ENCODE measurements at regions not wholly inside any gene's neighbourhood (a gene's known extent, or its start where the extent isn't known, plus 50 kb on each side); places are given as distances from the start of the nearest gene placed in this dataset.

DNA sequence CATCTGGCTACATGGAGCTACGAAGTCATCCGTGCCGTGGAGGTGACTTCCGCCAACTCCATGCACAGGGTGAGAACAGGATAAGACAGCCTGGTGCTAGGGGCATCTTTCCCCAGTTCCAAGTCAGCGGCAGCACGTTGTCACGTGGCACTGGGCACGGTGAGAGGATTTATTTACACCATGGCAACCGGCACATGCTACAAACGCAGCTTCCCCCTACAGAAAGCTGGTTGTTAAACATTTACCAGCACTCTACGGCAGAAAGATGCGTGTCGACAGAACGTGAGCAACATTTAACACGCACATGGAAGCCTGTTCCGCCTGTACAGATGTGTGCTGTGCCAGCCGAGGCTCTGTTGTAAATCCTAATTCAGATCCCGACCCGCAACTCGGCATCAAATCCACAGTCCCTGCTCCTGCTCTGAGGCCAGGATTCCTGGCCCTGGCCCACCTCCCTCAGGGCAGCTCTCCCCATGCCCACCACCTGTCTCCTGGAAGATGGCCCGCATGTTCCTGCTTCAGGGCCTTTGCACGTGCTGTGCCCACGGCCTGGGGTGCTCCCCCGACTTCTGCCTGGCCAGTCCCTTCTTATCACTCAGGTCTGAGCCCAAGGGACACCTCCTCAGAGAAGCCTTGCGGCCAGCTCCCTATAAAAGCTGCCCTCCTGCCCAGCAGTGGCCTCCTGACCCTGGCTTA is 114.1 kb downstream of the RFLNA start:
- TF ChIP-seq, protein P1, sequence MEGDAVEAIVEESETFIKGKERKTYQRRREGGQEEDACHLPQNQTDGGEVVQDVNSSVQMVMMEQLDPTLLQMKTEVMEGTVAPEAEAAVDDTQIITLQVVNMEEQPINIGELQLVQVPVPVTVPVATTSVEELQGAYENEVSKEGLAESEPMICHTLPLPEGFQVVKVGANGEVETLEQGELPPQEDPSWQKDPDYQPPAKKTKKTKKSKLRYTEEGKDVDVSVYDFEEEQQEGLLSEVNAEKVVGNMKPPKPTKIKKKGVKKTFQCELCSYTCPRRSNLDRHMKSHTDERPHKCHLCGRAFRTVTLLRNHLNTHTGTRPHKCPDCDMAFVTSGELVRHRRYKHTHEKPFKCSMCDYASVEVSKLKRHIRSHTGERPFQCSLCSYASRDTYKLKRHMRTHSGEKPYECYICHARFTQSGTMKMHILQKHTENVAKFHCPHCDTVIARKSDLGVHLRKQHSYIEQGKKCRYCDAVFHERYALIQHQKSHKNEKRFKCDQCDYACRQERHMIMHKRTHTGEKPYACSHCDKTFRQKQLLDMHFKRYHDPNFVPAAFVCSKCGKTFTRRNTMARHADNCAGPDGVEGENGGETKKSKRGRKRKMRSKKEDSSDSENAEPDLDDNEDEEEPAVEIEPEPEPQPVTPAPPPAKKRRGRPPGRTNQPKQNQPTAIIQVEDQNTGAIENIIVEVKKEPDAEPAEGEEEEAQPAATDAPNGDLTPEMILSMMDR (conservative IDR thresholded peaks at IDR 0.05; ENCODE audit: low read depth, low read length): no peak
- H3K4me3 ChIP-seq (ENCODE audit: low read length): no peak overlapping the region

GRCh38 chr12:124407074-124407473 is 112.2 kb downstream of the RFLNA start:
- TF ChIP-seq, protein P1 (conservative IDR thresholded peaks at IDR 0.05; ENCODE audit: low read depth, low read length): no peak
- H3K4me3 ChIP-seq (ENCODE audit: low read length): no peak overlapping the region
- no peak for DNase-seq (ENCODE audit: low read depth)

More for the DNA sequence above, 114.1 kb downstream of the RFLNA start:
- DNase-seq (ENCODE audit: low read depth): no peak

DNA sequence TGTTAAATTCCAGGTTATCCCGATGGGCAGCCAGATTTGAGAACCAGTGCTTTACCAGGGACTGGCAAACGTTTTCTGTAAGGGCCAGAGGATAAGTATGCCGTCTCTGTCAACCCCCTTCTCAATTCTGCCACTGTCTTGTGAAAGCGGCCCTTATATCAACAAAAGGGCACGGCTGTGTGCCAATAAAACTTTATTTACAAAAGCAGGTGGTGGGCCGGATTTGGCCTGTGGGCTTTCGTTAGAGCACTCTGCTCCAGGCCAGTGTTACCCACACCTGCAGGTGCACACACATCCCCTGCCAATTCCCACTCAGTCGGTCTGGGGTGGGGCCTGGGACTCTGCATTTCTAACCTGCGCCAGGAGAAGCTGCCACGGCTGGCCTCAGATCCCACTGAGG is 111.2 kb downstream of the RFLNA start:
- H3K4me3 ChIP-seq (ENCODE audit: low read length): no peak overlapping the region
- TF ChIP-seq, protein P1 (conservative IDR thresholded peaks at IDR 0.05; ENCODE audit: low read depth, low read length): no peak
- no peak for DNase-seq (ENCODE audit: low read depth)

DNA sequence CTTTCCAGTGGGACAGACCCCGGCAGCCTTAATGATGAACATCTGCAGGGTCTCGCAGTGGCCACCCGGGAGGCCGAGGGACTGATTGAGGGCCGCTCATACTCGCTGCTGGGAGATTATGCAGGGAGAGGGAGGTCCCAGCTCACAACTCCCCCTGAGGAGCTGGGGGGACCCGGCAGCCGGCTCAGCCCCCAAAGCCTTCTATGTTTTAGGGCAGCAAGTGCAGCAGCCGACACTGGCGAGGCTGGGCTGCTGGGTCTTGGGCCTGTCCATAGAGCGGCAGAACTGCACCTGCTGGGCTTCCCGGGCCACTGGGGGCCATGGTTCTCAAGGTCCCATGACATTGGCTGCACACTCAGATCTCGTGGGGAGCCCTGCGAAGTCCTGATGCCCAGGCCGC is 110.7 kb downstream of the RFLNA start:
- no peak for DNase-seq (ENCODE audit: low read depth)
- TF ChIP-seq, protein P1 (conservative IDR thresholded peaks at IDR 0.05; ENCODE audit: low read depth, low read length): no peak
- H3K4me3 ChIP-seq (ENCODE audit: low read length): no peak overlapping the region

DNA sequence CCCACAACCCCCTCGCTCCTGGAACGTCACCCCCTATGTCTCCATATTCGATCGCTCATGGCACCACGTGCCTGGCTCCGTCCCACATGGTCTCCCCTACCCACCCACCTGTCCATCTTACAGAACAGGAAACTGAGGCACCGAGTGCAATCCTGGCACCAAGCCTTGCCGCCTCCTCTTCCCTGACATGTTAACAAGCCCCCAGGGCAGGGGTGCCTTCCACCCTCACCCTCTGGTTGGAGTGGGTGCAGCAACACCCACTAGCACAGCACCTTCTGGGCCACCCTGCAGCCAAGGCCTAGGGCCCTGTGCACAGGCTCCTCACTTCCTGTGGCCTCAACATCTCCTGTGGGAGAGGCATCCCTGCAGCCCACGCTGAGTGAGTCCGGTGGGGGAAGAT is 110.3 kb downstream of the RFLNA start:
- no peak for DNase-seq (ENCODE audit: low read depth)
- TF ChIP-seq, protein P1 (conservative IDR thresholded peaks at IDR 0.05; ENCODE audit: low read depth, low read length): no peak
- H3K4me3 ChIP-seq (ENCODE audit: low read length): no peak overlapping the region

DNA sequence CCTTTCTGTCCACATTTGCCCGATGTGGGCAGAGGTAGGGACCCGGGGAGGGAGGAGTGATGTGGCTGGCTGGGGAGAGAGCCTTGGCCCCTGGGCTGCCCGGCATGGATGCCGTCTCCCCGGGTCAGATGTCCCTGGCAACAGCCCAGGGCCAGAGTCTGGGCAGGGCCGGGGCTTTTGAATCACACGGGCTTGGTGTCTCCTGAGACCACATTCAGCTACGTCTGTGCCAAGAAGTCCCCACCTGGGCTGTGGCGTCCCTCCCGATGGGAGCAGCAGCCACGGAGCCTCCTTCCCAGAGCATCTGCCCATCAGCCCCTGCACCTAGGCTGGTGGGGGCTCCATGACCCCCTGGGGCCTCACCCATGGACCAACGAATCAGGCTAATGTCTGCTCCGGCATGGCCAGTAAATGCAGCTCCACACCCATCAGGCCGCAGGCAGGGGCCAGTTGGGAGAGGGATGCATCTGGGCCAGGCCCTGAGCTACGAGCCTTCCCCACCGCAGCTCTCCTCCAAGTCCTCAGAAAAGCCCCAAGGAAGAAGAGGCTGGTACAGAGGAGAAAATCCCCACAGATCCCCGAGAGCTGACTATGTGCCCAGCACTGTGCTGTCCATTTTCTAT is 109.4 kb downstream of the RFLNA start:
- H3K4me3 ChIP-seq (ENCODE audit: low read length): no peak overlapping the region
- TF ChIP-seq, protein P1 (conservative IDR thresholded peaks at IDR 0.05; ENCODE audit: low read depth, low read length): no peak
- no peak for DNase-seq (ENCODE audit: low read depth)

GRCh38 chr12:124403273-124403672 is 108.4 kb downstream of the RFLNA start:
- DNase-seq (ENCODE audit: low read depth): no peak
- TF ChIP-seq, protein P1 (conservative IDR thresholded peaks at IDR 0.05; ENCODE audit: low read depth, low read length): no peak

More at GRCh38 chr12:124403273-124403672, 108.4 kb downstream of the RFLNA start:
- no peak overlapping the region for H3K4me3 ChIP-seq (ENCODE audit: low read length)

All from retinal pigment epithelial cell (primary cell).